HL-60 (cell line): ENCODE measurements at regions not wholly inside any gene's neighbourhood (a gene's known extent, or its start where the extent isn't known, plus 50 kb on each side); places are given as distances from the start of the nearest gene placed in this dataset.
"Not testable (repeated sequence)": the region's sequence is repeated elsewhere in the genome, so short reads cannot be mapped to it uniquely, and the experiment has no call there.

Experiments used
- DNase-seq, 2 experiments: peaks; one replicate each; pipeline ENCODE4 v3.0.0-alpha.2; 2010 to 2020; ENCODE audit warnings: low read depth in 1 of 2, low spot score in 1 of 2
- H3K27ac ChIP-seq: fragments of 250-450 bp; sonication (Bioruptor Pico); replicated peaks from 2 replicates; pipeline ENCODE4 v1.5.1; 2020; ENCODE audit warnings: mild to moderate bottlenecking, moderate library complexity
- H3K27me3 ChIP-seq: fragments of 250-450 bp; sonication (Bioruptor Pico); 2 replicates; pipeline ENCODE4 v1.5.1; 2021; ENCODE audit warnings: mild to moderate bottlenecking, moderate library complexity; ENCODE audit not compliant: insufficient read depth, poor library complexity, severe bottlenecking
- H3K4me3 ChIP-seq: replicated peaks from 2 replicates; pipeline ENCODE4 v1.5.1; 2011; ENCODE audit warnings: mild to moderate bottlenecking, control low read depth, low read length; ENCODE audit not compliant: insufficient read depth
- GABPA ChIP-seq: IDR thresholded peaks from 2 replicates; pipeline ENCODE4 v1.6.1; 2012; ENCODE audit warnings: low read depth
- POLR2AphosphoS5 ChIP-seq: IDR thresholded peaks from 2 replicates; pipeline ENCODE4 v1.6.1; 2012; ENCODE audit warnings: low read depth
- REST ChIP-seq: IDR thresholded peaks from 2 replicates; pipeline ENCODE4 v1.6.1; 2012; ENCODE audit warnings: low read depth; ENCODE audit not compliant: insufficient replicate concordance
- SPI1 ChIP-seq: IDR thresholded peaks from 2 replicates; pipeline ENCODE4 v1.6.1; 2012; ENCODE audit warnings: low read depth, mild to moderate bottlenecking, borderline replicate concordance
- TF ChIP-seq, protein P1 (sequence below): IDR thresholded peaks from one replicate; pipeline ENCODE4 v1.5.1; 2011; ENCODE audit warnings: low read length, control low read depth, inconsistent platforms; ENCODE audit not compliant: insufficient read depth

- H3K27ac ChIP-seq = no peak overlapping the region
- H3K27me3 ChIP-seq = no peaks in the 10 kb centered on the region
- DNase-seq = no peak
- TF ChIP-seq POLR2AphosphoS5 (no peak), SPI1 (no peak), GABPA (no peak), REST (no peak)
- TF ChIP-seq, protein P1, sequence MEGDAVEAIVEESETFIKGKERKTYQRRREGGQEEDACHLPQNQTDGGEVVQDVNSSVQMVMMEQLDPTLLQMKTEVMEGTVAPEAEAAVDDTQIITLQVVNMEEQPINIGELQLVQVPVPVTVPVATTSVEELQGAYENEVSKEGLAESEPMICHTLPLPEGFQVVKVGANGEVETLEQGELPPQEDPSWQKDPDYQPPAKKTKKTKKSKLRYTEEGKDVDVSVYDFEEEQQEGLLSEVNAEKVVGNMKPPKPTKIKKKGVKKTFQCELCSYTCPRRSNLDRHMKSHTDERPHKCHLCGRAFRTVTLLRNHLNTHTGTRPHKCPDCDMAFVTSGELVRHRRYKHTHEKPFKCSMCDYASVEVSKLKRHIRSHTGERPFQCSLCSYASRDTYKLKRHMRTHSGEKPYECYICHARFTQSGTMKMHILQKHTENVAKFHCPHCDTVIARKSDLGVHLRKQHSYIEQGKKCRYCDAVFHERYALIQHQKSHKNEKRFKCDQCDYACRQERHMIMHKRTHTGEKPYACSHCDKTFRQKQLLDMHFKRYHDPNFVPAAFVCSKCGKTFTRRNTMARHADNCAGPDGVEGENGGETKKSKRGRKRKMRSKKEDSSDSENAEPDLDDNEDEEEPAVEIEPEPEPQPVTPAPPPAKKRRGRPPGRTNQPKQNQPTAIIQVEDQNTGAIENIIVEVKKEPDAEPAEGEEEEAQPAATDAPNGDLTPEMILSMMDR = no peak
- no peak overlapping the region for H3K4me3 ChIP-seq
Observed at GRCh38 chr18:78271790-78272189, 707.8 kb upstream of the SALL3 start.

- TF ChIP-seq POLR2AphosphoS5 (no peak), REST (no peak), GABPA (no peak), SPI1 (no peak)
- TF ChIP-seq, protein P1 = no peak
- H3K27ac ChIP-seq = no peak overlapping the region
- DNase-seq = no peak
Observed at GRCh38 chr18:78273876-78274275, 705.7 kb upstream of the SALL3 start.

GRCh38 chr18:78283425-78283824, 696.2 kb upstream of the SALL3 start:
- not testable (repeated sequence) for H3K27me3 ChIP-seq, H3K4me3 ChIP-seq, H3K27ac ChIP-seq, DNase-seq

More at GRCh38 chr18:78273876-78274275, 705.7 kb upstream of the SALL3 start:
- Histone ChIP-seq H3K4me3 (no peak overlapping the region), H3K27me3 (no peaks in the 10 kb centered on the region)

DNA sequence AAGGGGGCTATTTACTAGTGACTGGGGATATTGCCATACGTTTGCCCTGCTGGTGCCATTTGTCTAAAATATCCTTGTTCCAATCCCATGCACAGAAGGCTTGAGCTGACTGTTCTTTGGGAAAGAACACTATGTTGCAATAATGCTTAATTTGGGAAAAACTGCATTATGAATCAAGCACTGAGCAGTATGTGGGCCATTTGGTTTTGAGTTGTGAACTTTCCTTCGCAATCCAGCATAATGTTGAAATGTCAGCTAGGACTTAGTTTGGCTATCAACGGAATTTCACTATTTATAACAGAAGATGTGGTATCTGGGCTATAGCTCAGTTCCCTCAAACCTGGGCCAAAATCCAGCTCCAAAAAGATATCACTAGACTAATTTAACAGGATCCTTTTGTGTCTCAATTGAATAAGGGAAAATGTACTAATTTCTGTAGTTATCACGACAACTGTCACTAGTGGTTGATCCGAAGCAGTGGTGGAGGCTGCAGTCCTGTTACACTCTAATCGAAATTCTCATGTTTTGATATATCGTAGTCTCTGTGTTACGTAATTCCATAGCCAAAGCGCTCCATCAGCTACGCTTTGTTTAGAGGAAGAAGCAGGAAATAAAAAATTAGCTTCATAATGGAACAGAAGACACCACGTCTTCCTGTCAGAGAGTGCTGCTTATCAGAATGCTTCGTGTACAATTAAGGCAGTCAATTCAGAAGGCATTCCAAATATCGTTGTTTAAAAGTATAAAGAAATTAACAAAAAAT, 686.8 kb upstream of the SALL3 start:
- TF ChIP-seq REST = no peak
- no peak for TF ChIP-seq SPI1
- TF ChIP-seq GABPA = no peak
- TF ChIP-seq, protein P1 = no peak
- TF ChIP-seq POLR2AphosphoS5 = no peak
- H3K4me3 ChIP-seq = no peak overlapping the region
- H3K27me3 ChIP-seq = no peaks in the 10 kb centered on the region
- H3K27ac ChIP-seq = no peak overlapping the region
- DNase-seq = no peak
